ENCODE measurements at regions not wholly inside any gene's neighbourhood (a gene's known extent, or its start where the extent isn't known, plus 50 kb on each side); places are given as distances from the start of the nearest gene placed in this dataset.

DNA sequence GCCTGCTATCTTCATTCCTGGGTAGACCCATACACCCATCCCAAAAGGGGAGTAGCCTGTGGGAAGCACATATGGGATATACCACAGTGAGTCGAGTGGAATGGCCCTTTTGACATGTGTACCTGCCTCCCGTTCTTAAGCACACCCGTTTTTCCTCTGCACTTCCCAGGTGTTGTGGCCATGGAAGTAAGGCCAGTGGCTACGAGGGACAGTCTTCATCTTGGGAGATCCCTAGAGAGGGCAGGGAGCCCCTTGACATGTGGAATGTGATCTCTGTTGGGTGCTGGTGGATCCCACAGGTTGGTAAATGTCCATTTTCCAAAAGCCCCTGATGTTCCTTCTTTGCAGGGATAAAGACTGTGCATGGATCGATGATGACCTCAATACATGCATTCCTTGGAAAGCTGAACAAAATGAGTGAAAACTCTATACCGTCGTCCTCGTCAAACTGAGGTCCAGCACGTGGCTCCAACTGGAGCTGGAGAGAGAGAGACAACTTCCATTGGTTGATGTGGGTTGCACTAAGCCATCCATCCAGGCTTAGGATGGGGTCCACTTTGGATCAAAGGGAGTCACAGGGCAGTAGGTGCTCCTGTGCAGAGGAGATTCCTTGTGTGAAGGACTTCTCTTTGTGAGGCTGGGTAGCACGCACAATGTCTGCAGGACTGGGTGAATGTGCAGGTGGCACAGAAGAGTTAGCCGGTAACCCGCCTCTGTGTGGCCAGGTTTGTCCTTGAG lies 136.8 kb downstream of the SNRPN start:
- no peak overlapping the region for H3K4me3 ChIP-seq
- no peaks in the 10 kb centered on the region for H3K27me3 ChIP-seq
- no peak for DNase-seq
- 80 to 83% (median 83%) methylated on average over 12 of the region's 12 CpGs for WGBS, 3 donors
- H3K27ac ChIP-seq = no peak overlapping the region
- intact Hi-C loops (cut with DNase I) = no loop called here
- H3K36me3 ChIP-seq = peaks cover 5% of the 10 kb centered on the region
- peaks cover 3 to 90% of the 10 kb centered on the region in 2 donors for H3K9me3 ChIP-seq
- TF ChIP-seq EP300 (IDR thresholded peaks at IDR 0.05) (no peak), POLR2A (IDR thresholded peaks at IDR 0.05) (no peak), CTCF (IDR thresholded peaks at IDR 0.05) (no peak)
- H3K4me1 ChIP-seq (ENCODE audit: insufficient read depth) = no peaks in the 10 kb centered on the region

- Histone ChIP-seq H3K9me3 (peaks cover 3 to 89% of the 10 kb centered on the region in 2 donors), H3K36me3 (peaks cover 3% of the 10 kb centered on the region), H3K27ac (no peak overlapping the region), H3K4me1 (ENCODE audit: insufficient read depth) (no peaks in the 10 kb centered on the region), H3K4me3 (no peak overlapping the region), H3K27me3 (no peaks in the 10 kb centered on the region)
- WGBS, 3 donors = 81 to 85% (median 83%) methylated on average over 2 of the region's 2 CpGs
- intact Hi-C loops (cut with DNase I) = no loop called here
- no peak for DNase-seq
- TF ChIP-seq POLR2A (IDR thresholded peaks at IDR 0.05) (no peak), CTCF (IDR thresholded peaks at IDR 0.05) (no peak), EP300 (IDR thresholded peaks at IDR 0.05) (no peak)
Measured at GRCh38 chr15:25092661-25093060, 137.9 kb downstream of the SNRPN start.

DNA sequence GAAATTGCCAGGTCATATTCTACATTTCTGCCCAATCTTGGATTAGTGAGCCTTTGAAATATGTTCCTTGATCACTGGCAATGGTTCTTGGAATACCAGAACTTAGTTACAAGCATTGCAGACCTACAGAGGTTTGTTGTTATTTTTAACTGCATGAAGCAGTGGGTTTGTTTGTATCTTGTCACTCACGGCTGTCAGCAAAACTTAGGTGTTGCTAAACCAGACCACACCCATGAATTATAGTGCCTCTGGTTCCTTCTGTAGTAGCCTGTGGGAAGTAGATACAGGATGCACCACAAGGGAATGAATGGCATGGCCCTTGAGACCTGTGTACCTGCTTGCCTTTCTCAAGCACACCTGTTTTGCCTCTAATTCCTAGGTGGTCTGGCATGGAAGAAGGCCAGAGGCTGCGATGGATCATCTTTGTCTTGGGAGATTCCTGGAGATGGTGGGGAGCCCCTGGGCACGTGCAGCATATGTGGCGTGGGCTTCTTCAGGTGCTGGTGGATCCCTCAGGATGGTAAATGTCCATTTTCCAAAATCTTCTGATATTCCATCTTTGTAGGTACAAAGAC lies 138.8 kb downstream of the SNRPN start:
- Histone ChIP-seq H3K27ac (no peak overlapping the region), H3K4me1 (ENCODE audit: insufficient read depth) (no peaks in the 10 kb centered on the region), H3K9me3 (peaks cover 3 to 84% of the 10 kb centered on the region in 2 donors), H3K27me3 (no peaks in the 10 kb centered on the region), H3K4me3 (no peak overlapping the region), H3K36me3 (peaks cover 3% of the 10 kb centered on the region)
- WGBS, 3 donors = 77 to 87% (median 82%) methylated on average over 4 of the region's 4 CpGs
- TF ChIP-seq CTCF (IDR thresholded peaks at IDR 0.05) = no peak
- TF ChIP-seq EP300 (IDR thresholded peaks at IDR 0.05) = no peak
- no peak for DNase-seq
- intact Hi-C loops (cut with DNase I) = no loop called here

GRCh38 chr15:25094066-25094465 lies 139.3 kb downstream of the SNRPN start:
- intact Hi-C loops (cut with DNase I) = no loop called here

More at GRCh38 chr15:25094066-25094465, 139.3 kb downstream of the SNRPN start:
- H3K4me3 ChIP-seq = no peak overlapping the region
- 84 to 92% (median 91%) methylated on average over 5 of the region's 5 CpGs for WGBS, 3 donors
- H3K4me1 ChIP-seq (ENCODE audit: insufficient read depth) = no peaks in the 10 kb centered on the region
- DNase-seq = no peak
- peaks cover 3% of the 10 kb centered on the region for H3K36me3 ChIP-seq
- H3K27me3 ChIP-seq = no peaks in the 10 kb centered on the region
- no peak for TF ChIP-seq POLR2A (IDR thresholded peaks at IDR 0.05)
- no peak for TF ChIP-seq CTCF (IDR thresholded peaks at IDR 0.05)
- TF ChIP-seq EP300 (IDR thresholded peaks at IDR 0.05) = no peak
- H3K27ac ChIP-seq = no peak overlapping the region
- peaks cover 3 to 79% of the 10 kb centered on the region in 2 donors for H3K9me3 ChIP-seq

Data from ovary (tissue), 7 donors.